ENCODE measurements at regions not wholly inside any gene's neighbourhood (a gene's known extent, or its start where the extent isn't known, plus 50 kb on each side); places are given as distances from the start of the nearest gene placed in this dataset.

- TF ChIP-seq CTCF (IDR thresholded peaks at IDR 0.05) (no peak), POLR2A (IDR thresholded peaks at IDR 0.05) (no peak)
Observed at GRCh38 chr13:87868731-87869130, 197.6 kb downstream of the SLITRK5 start.

Data from vagina (tissue), 2 donors.